K562 (cell line): ENCODE measurements at regions not wholly inside any gene's neighbourhood (a gene's known extent, or its start where the extent isn't known, plus 50 kb on each side); places are given as distances from the start of the nearest gene placed in this dataset.
A peak's percentile ranks its signal among the peaks of the same experiment; 100 is the strongest.

ENCODE experiments used
- ATF6 ChIP-seq: sonication (generic); formaldehyde crosslinking; IDR thresholded peaks from 2 replicates; pipeline ENCODE4 v1.4.0; 2020; ENCODE audit warnings: mild to moderate bottlenecking, missing genetic modification reagents
- BRF2 ChIP-seq: IDR thresholded peaks from 3 replicates; pipeline ENCODE4 v1.6.1; 2011; ENCODE audit warnings: borderline replicate concordance, mild to moderate bottlenecking; ENCODE audit not compliant: insufficient read length, insufficient read depth
- CREB5 ChIP-seq: fragments of 250-450 bp; sonication (Bioruptor Pico); IDR thresholded peaks from 2 replicates; pipeline ENCODE4 v1.5.0; 2020; ENCODE audit warnings: mild to moderate bottlenecking
- CTBP1 ChIP-seq: fragments of 450-650 bp; IDR thresholded peaks from 2 replicates; pipeline ENCODE4 v1.6.1; 2016; ENCODE audit warnings: borderline replicate concordance
- DMBX1 ChIP-seq: fragments of 250-450 bp; sonication (Bioruptor Pico); IDR thresholded peaks from 2 replicates; pipeline ENCODE4 v1.8.0; 2022; ENCODE audit warnings: inconsistent platforms, mild to moderate bottlenecking, moderate library complexity, borderline replicate concordance
- EP300 ChIP-seq: IDR thresholded peaks from 2 replicates; pipeline ENCODE4 v1.6.1; 2012; ENCODE audit warnings: low read length, improper control_type of control experiment
- HBP1 ChIP-seq: fragments of 450-650 bp; formaldehyde crosslinking; IDR thresholded peaks from 2 replicates; pipeline ENCODE4 v1.4.0; 2022; ENCODE audit warnings: missing genetic modification characterization
- MIER1 ChIP-seq: fragments of 450-650 bp; IDR thresholded peaks from 2 replicates; pipeline ENCODE4 v1.6.1; 2016; ENCODE audit warnings: antibody characterized with exemption, mild to moderate bottlenecking, low read depth
- POLR2B ChIP-seq: fragments of 450-650 bp; IDR thresholded peaks from 2 replicates; pipeline ENCODE4 v1.6.1; 2018; ENCODE audit warnings: low read depth; ENCODE audit not compliant: partially characterized antibody
- TAF15 ChIP-seq: fragments of 200-400 bp; formaldehyde crosslinking; IDR thresholded peaks from 2 replicates; pipeline ENCODE4 v1.6.1; 2017; ENCODE audit warnings: mild to moderate bottlenecking, low read depth, low read length, moderate library complexity
- TAL1 ChIP-seq: fragments of 450-650 bp; IDR thresholded peaks from 2 replicates; pipeline ENCODE4 v1.6.1; 2016; ENCODE audit warnings: mild to moderate bottlenecking
- TEAD1 ChIP-seq, 2 experiments: fragments of 450-650 bp in 1 of 2; sonication (generic) in 1 of 2; formaldehyde crosslinking; IDR thresholded peaks; 2 replicates each; pipeline versions ENCODE4 v1.4.0 to v1.8.0; 2020 to 2022; ENCODE audit warnings: mild to moderate bottlenecking in 2 of 2, missing genetic modification reagents in 1 of 2
- ZBTB12 ChIP-seq: fragments of 250-450 bp; sonication (Bioruptor Pico); IDR thresholded peaks from 2 replicates; pipeline ENCODE4 v1.4.0; 2020
- ZC3H8 ChIP-seq: fragments of 450-650 bp; IDR thresholded peaks from 2 replicates; pipeline ENCODE4 v1.6.1; 2017
- ZNF76 ChIP-seq: fragments of 250-450 bp; sonication (Bioruptor Pico); IDR thresholded peaks from 2 replicates; pipeline ENCODE4 v1.4.0; 2020; ENCODE audit warnings: mild to moderate bottlenecking, moderate library complexity, borderline replicate concordance
- TF ChIP-seq, protein P1 (sequence below): fragments of 450-650 bp; formaldehyde crosslinking; conservative IDR thresholded peaks from 2 replicates; pipeline ENCODE4 v1.4.0; 2022; ENCODE audit warnings: mild to moderate bottlenecking, missing genetic modification characterization

DNA sequence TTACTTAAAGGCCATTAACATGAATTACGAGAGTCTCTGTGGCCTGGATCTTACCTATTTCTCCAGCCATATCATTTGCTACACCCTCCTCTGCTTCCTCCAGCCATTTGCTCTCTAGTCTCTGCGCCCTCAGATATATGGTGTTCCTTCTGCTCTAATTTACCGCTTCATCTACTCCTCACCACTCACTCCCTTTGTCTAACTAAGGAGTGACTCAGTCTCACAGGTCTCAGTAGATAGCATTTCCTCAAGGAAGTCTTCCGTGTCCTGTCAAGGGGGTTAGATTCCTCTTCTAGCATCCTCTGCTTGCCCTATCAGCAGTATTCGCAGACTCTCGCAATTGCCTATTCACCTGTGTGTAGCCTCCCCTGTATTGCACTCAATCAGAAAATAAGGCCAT lies 892.1 kb upstream of the INTU start (continued):
- no peak for TF ChIP-seq ATF6
- no peak for TF ChIP-seq ZC3H8
- TF ChIP-seq BRF2 = no peak
- TF ChIP-seq POLR2B = no peak
- no peak for TF ChIP-seq TAF15
- no peak for TF ChIP-seq MIER1
- TF ChIP-seq CREB5 (CRISPR knock-in tag) = 0 out of 2 replicates have a peak, but pooled peaks have one; percentile 40
- TF ChIP-seq HBP1 (CRISPR knock-in tag) = peak; percentile 65; the same call in 1 of the 2 replicates
- peak; percentile 94 for TF ChIP-seq DMBX1
- no peak for TF ChIP-seq ZBTB12 (CRISPR knock-in tag)
- TF ChIP-seq, protein P1, sequence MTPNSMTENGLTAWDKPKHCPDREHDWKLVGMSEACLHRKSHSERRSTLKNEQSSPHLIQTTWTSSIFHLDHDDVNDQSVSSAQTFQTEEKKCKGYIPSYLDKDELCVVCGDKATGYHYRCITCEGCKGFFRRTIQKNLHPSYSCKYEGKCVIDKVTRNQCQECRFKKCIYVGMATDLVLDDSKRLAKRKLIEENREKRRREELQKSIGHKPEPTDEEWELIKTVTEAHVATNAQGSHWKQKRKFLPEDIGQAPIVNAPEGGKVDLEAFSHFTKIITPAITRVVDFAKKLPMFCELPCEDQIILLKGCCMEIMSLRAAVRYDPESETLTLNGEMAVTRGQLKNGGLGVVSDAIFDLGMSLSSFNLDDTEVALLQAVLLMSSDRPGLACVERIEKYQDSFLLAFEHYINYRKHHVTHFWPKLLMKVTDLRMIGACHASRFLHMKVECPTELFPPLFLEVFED (CRISPR knock-in tag) = peak; percentile 74; the same call in 1 of the 2 replicates
- TF ChIP-seq TEAD1 (CRISPR knock-in tag; IDR thresholded peaks at IDR 0.05) = peak in 1 of 2 experiments; percentile 59; a peak in 1 of 4 replicates
- peak; percentile 32; the same call in 1 of the 2 replicates for TF ChIP-seq TAL1
- peak; percentile 21; the same call in 1 of the 2 replicates for TF ChIP-seq EP300
- TF ChIP-seq ZNF76 (CRISPR knock-in tag) = peak; percentile 91
- peak; percentile 71 for TF ChIP-seq CTBP1
